GM21447 (cell line): ENCODE measurements at regions not wholly inside any gene's neighbourhood (a gene's known extent, or its start where the extent isn't known, plus 50 kb on each side); places are given as distances from the start of the nearest gene placed in this dataset.

Source experiments
- ATAC-seq: cut with Tn5 transposase; IDR thresholded peaks from one replicate; pipeline ENCODE4 v1.9.1; 2021; ENCODE audit not compliant: unreplicated experiment

GRCh38 chr16:85520853-85521521 lies 92.1 kb upstream of the GSE1 start:
- no peak for ATAC-seq

GRCh38 chr16:85521552-85522307 lies 91.4 kb upstream of the GSE1 start:
- no peak for ATAC-seq

- no peak for ATAC-seq
These were observed 90.7 kb upstream of the GSE1 start for GRCh38 chr16:85522308-85522841.

GRCh38 chr16:85522842-85523601 lies 90.1 kb upstream of the GSE1 start:
- ATAC-seq: no peak

GRCh38 chr16:85523602-85524364 lies 89.3 kb upstream of the GSE1 start:
- ATAC-seq: no peak

- ATAC-seq: no peak
These were observed 88.8 kb upstream of the GSE1 start for GRCh38 chr16:85524365-85524629.

GRCh38 chr16:85524630-85525419 lies 88.3 kb upstream of the GSE1 start:
- no peak for ATAC-seq

- no peak for ATAC-seq
These were observed 87.5 kb upstream of the GSE1 start for GRCh38 chr16:85525420-85526184.

GRCh38 chr16:85526185-85526974 lies 86.7 kb upstream of the GSE1 start:
- ATAC-seq: no peak

- no peak for ATAC-seq
These were observed 85.9 kb upstream of the GSE1 start for GRCh38 chr16:85527042-85527766.

- ATAC-seq: no peak
These were observed 85.3 kb upstream of the GSE1 start for GRCh38 chr16:85527767-85528297.

GRCh38 chr16:85528528-85529387 lies 84.4 kb upstream of the GSE1 start:
- ATAC-seq: no peak

GRCh38 chr16:85529489-85530369 lies 83.4 kb upstream of the GSE1 start:
- ATAC-seq: no peak

GRCh38 chr16:85530370-85530739 lies 82.8 kb upstream of the GSE1 start:
- no peak for ATAC-seq

GRCh38 chr16:85531516-85531915 lies 81.6 kb upstream of the GSE1 start:
- ATAC-seq: no peak

- no peak for ATAC-seq
These were observed 81.0 kb upstream of the GSE1 start for GRCh38 chr16:85532147-85532546.
